NCI-H2196 (cell line): ENCODE measurements at regions not wholly inside any gene's neighbourhood (a gene's known extent, or its start where the extent isn't known, plus 50 kb on each side); places are given as distances from the start of the nearest gene placed in this dataset.

Source experiments
- DNase-seq: peaks from one replicate; lab custom pipeline; 2025; ENCODE audit not compliant: unreplicated experiment; lab: John Stamatoyannopoulos, UW

DNA sequence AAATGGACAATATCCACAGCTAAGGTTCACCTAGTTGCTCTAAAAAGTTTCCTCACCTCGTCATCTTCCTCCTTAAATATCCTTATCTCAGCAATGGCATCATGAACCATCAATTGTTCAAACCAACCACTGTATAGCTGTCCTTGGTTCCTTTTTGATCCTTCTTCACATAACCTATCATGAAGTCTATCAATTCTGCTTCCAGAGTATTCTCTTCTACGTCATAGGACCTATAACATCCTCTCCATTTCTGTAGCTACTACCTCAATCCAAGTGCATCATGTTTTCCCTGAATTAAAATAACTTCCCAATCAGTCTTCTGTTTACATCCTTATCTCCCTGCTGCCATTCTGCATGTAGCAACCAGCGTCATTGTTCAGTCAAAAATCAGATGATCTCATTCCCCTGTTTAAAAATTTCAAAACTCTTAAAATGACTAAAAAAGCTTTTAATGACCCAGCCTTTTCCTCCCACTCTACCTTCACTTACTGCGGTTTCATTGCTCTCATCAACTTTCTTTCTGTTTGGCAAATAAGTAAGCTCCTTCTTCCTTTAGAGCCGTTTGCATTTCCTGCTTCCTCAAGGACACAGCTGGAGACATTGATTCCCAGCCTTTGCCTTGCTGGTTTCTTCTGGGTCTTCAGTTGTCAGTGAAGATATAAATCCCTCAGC is 223.9 kb upstream of the MIR17HG start:
- DNase-seq = no peak

DNA sequence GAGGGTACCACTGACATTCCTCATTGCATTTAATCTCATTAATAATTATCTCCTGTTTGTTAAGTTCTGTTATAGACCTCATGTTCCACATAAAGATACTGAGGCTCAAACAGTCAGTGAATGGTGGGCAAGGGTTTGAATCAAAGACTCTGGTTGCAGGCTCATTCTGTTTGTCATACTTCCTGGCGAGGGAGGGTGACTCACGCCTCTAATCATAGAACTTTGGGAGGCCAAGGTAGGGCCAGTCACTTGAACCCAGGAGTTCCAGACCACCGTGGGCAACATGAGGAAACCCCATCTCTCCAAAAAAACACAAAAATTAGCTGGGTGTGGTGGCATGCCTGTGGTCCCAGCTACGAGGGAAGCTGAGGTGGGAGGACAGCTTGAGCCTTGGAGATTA is 220.7 kb upstream of the MIR17HG start:
- DNase-seq = no peak

DNA sequence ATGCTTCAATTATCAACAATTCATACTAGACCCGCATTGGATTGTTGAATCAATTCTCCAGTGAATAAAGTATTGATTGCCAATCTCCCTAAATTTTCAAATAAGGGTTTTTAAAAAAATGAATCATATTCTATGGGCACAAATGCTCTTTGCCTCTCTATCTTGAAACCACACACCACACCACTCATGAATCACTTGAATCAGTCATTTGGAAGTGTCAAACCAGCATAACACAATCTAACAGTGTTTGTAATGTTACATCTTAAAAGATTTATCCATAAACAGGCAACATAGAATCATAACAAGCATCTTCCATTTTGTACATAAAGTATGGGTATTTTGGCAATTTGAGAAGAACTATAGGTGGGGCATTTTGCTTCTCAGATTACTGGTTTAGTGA is 219.5 kb upstream of the MIR17HG start:
- no peak for DNase-seq

DNA sequence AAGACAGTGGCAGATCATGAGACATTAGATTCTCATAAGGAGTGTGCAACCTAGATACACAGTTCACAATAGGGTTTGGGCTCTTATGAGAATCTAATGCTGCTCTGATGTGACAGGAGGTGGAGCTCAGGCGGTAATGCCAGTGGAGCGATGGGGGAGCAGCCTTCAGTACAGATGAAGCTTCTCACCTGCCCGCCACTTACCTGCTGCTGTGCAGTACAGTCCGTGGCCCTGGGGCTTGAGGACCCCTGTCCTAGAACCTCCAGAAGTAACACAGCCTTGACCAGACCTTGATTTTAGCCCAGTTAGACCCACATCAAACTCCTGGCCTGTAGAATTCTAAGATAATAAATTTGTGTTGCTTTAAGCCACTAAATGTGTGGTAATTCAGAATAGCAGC is 215.1 kb upstream of the MIR17HG start:
- DNase-seq = no peak

DNA sequence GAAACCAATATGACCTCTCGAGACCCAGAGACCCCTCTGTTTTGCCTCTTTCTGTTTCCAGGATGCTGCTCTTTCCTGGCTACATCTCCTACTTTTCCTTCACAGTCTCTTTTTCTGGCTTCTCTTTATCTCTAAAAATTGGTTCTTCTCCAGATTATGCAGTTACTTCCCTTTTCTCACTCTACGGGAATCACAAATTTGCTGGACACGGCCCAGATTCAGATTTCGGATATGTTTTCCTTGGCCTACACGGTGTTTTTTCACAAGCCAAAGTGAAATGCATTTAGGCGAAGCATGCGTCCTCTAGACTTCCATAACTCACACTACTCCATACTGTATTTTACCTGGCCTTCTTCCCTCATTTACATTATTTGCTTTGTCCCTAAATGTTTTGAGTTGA is 214.7 kb upstream of the MIR17HG start:
- DNase-seq = no peak

DNA sequence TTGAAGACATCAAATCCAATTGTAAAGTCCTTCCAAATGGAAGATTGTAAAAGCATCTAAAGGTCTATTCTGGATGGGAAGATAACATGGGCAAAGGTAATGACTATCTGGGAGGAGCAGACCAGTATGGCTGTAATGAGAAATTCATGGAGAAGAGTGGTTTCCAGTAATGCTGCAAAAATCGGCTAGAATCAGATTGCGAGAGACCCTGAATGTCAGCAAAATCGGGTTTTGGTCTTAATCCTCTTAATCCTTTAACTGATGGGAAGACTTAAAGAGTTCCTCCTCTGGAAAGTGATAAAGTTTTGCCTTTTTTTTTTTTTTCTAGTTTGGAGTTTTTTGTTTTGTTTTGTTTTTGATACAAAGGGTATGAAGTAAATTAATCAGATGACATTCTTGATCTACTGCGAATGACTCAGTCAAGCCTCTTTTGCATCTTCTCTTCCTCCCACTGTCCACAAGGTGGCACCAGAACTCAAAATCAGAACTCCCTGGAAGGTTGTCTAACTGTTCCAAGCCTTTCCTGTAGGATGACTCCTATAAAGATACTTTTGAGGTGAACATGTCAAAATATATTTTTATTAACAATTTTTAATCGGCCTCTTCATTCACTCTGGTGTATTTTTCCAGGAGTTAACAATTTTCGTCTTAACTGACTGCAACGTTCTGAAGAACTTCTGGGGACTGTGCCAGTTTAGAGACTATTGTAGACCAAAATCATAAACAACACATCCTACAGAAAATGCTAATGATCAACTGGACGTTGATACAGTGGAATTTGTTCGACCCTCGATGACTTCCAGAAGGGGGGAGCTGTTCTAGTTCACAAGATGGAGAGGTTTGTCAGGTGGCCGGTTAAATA is 213.3 kb upstream of the MIR17HG start:
- peak; percentile 2 for DNase-seq

DNA sequence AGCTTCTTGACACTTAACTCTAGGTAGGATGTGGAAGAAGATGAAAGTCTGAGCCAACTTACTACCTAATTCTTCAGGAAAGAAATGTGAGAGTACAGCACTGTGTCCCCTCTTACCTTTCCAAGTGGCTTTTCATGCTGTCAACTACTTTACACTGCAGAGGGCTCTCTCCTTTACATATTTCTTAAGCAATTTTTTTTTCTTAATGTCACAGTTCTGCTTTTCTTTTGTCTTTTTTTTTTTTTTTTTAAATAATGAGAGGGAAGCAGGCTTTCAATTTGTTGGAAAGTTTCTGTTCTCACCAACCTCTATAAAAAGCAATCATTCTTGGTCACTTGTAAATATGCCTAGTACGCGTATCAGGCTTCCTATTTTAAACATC is 212.7 kb upstream of the MIR17HG start:
- no peak for DNase-seq

DNA sequence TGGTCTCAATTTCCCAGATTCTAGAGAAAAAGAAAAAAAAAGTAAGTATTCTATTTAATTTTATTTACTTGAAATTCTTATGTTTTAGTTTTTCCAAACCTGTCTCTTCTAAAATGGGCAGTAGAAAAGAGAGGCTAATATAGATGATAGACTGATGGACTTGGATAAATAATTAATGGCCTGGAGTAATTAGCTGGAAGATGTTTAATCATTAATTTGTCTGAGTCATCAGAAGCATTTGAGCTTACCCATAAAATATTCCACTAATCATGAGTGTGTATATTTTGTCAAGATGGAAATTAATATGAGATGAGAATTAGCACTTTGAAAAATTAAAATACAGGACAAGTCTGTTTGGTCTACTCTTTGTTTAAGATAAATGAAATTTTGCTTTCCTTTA is 212.1 kb upstream of the MIR17HG start:
- DNase-seq = no peak

DNA sequence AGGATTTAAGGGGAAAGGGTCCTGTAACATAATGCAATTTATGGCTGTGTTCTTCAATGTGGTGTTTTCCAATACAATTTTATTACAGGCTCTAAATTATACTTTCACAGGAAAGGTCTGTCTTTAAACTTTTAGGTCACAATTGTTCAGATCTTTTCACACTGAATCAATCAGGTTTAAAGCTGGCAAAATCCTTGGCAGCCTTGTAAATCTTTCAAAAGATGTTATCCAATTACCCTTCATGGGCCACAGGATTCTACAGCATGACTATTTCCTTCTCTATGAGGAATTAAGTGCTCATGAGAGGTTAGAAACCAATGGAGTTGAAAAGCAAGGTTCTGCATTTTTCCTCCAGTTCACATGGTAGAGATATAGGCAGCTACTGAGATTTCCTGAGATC is 211.5 kb upstream of the MIR17HG start:
- DNase-seq = no peak

DNA sequence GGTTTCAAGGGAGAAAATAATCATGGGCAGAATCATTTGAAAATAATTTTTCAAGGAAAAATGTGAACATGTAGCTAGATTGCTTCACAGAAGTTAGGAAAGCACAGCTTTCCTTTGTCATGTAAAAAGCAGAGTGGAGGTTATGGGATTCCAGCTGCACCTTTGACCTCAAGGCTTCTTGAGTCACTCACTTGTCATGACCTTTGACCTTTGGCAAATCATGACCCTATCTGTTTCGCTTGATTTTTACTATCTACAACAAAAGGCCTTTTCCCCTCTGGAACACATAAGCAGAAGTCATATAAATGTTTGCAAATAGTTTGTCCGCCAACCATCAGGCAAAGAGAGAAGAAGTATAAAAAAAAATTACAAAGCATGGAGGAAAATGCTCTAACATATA is 210.7 kb upstream of the MIR17HG start:
- DNase-seq = no peak

DNA sequence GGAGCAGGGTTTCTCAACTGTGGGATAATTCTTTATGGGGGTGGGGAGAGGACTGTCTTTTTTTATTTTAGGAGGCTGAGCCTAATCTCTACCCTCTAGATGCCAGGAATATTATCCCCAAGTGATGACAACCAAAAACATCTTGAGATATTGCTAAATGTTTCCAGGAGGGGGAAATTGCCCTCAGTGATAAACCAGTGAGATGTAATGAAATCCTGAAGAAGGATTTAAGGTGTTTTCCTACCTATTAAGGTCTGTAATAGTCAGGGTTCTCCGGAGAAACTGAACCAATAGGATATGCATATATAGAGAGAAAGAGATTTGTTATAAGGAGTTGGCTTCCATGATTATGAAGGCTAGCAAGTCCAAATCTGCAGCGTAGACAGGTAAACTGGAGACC is 208.3 kb upstream of the MIR17HG start:
- no peak for DNase-seq

DNA sequence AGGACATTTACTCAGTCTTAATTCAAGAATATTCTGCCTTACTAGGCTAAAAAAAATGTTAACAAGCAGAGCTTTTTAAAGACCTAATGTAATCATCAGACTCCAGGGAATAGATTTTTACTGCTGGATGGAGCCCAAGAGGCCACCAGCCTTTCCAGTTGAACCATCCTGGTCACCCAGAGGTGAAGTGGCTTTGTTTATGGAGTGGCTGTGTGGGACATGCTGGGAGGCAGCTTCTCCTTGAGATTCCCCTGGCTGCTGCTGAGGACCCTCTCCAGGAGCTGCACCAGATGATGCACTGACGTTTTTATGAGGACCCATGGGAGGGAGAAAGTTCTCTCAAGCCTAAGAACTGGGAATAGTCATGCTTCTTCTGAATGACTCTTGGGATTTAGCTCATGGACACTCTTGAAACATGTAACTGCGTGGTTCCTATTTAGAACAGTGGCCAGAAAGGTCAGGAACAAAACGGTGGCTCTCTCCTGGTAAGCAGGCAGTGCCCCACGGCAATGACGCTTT is 205.9 kb upstream of the MIR17HG start:
- no peak for DNase-seq

DNA sequence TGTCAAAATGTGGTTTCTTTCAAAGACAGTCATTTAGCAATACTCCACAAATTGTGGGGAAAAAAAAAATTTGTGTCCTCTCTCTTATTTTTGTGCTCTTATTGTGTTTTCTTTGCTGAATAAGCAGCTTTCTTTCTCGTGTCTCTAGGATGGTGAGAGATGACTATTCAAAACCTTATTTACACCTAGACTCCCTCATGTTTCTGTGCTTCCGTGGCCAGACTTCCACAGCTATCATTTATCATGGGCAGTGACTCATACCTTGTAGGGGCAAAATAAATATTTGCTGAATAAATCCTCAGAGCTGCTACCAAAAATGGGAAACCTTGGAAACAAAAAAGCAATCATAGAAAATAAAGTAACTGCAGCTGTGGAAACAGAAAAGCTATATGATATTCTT is 204.9 kb upstream of the MIR17HG start:
- no peak for DNase-seq

DNA sequence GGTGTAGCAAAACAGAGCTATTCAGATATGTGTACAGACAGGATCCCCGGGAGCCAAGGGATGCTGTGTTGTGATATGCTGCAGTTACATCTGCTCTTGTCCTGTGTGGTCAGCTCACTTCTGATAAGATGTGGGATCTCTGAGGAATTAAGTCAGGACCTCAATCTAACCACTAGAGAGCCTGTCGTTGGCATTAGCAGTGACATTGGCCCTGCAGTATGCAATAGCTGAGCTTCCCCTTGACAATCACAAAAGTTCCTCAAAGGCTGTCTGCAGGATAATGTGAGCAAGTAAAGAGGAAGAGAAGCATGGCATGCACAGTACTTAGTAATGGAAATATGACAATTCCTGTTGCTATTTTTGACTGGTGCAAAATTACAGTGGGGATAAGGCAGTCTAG is 203.4 kb upstream of the MIR17HG start:
- no peak for DNase-seq

DNA sequence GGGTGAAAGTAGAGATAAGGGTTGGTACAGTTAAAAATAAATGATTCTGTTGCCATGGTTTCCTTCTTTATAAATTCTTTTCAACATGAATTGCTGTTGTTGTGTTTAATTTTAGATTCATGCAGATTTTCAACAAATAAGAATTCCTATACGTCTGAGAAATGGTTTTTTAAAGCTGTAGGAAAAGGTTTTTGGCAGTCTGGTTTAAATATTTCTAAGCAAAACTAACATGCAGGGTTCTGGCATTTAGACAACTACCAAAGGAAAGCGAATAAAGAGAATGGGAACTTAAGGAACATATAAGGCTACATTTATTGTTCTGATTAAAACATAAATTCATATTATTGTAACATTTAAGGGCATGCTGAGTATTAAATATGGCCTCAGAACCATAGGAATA is 203.0 kb upstream of the MIR17HG start:
- DNase-seq = no peak

DNA sequence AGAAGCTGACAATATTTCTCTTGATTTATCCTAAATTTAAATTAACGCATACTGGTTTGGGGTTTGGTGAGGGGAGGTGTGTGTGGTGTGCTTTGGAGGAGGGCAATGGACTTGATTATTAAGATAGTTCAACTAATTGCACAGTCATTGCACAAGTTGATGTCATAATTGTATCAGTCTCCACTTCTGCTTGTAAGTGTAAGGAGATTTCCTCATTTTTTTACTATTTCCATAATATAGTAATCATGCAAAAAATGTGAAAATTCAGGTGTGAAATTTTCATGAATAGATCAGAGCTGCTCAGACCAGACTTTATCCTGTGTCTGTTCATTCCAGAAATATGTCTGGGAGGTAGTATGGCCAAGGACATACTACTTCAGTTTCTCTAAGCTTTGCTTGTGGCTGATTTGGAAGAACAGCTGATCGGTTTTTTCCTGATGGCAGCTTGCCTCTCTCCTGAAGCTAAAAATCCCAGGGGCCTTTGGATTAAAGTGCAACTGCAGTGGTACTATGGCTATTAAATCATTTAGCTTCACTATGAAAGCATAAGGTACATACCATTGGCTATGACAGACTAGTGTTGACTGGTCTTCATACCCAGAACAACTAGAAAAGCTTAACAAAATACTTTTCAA is 201.8 kb upstream of the MIR17HG start:
- DNase-seq = no peak

DNA sequence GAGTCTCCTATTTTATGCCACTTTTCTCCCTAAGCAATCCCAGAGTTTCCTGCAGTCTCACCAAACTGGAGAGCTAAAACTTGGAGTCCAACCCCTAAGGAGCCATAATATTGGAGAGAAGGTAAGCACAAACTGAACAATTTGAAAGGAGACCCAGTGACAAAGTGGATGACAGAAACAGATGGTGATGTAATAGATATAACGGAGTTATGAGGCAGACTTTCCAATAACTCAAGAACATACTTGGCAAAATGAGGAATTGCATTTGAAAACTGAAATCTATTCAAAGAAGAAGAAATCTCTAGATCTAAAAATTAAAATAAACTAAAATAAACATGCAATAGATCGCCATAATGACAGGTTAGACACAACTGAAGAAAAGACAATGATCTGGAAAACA is 200.9 kb upstream of the MIR17HG start:
- no peak for DNase-seq

DNA sequence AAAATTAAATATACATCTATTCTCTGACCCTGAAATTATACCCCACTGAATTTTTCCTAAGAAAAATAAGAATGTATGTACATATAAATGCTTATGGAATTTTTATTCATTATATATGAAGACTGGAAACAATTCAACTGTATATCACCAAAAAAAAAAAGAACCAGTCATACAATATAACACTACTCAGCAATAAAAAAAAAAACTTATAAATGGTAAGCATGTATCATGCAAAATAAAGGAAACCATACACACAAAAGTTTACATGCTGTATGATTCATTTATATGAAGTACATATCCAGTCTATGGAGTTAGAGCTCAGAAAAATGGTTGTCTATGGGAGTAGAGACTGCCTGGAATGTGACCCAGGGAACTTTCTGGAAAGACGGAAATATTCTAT is 199.4 kb upstream of the MIR17HG start:
- no peak for DNase-seq

DNA sequence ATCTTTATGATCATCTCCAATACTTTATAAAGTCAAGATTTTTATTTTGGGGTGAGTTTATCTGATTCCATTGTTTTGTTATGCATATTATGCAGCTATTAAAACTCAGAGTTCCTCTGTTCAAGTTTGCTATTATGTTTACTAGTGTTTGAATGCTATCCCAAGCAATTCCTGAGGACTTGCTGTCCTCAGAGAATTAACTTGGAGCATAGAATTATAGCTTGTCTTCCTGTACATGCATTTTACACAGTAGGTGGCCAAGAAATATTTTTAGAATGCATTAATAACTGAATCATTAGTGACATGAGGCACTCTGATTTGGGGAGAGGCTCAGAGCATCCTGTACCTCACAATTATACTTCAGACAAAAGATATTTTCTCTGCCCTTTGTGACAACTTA is 195.6 kb upstream of the MIR17HG start:
- DNase-seq = no peak

DNA sequence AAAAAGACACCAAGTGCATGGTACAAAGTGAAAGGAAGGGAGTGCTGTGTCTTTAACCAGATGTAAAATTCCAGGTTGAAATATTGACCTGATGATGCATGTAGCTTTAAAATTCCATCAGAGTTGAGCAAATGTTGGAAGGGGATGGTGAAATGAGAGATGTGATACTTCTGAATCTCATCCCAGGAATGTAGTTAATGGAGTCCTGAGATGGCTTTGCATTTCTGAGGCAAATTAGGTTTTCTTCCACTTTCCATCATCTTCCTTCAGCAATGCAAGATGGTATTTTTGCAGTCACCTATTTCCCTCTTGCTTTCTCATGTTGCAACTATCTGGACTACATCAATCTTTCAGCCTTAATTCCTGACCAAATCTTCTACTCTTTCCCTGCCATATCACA is 194.1 kb upstream of the MIR17HG start:
- DNase-seq = no peak

DNA sequence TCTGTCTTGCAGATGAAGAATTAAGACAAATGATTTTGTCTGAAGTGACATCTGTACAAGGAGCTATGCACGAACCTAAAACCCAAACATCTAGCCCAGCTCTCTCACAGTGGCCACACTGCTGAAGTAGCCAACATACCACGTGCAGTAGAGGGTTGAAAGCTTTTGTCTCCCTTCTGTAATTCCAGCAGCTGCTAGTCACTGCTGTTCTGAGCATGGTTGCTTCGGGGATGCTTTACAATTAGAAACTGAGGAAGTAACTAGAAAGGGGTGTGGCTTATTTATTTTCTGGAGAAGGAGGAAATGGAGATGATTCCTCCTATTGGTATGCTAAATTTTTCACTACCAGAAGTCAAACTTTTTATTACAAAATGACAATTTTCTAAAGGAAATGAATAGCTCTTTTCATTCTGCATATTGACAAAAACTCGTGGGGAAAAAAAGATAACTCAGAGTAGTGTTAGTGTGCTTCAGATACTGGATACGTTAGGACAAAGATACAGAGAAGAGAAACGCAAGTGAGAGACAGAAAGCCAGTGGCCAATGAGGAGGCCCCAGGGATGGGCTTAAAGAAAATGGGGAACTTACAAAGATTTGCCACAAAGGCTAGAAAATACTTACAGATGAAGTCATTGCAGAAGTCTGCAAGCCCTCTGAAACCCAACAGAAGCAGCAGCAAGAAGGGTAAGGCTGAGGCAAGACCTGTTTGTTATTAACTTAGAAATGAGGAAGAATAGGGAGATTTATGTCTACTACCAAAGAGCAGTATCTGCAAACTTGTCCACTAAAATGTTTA is 192.7 kb upstream of the MIR17HG start:
- DNase-seq = no peak
